WTC11 (cell line): ENCODE measurements at regions not wholly inside any gene's neighbourhood (a gene's known extent, or its start where the extent isn't known, plus 50 kb on each side); places are given as distances from the start of the nearest gene placed in this dataset.
A peak's percentile ranks its signal among the peaks of the same experiment; 100 is the strongest.

Source experiments
- AFF4 ChIP-seq: sonication (generic); formaldehyde crosslinking; IDR thresholded peaks from 2 replicates; pipeline ENCODE4 v1.8.1; 2023; ENCODE audit warnings: mild to moderate bottlenecking, missing genetic modification reagents, borderline replicate concordance
- CTCF ChIP-seq: fragments of 200-600 bp; IDR thresholded peaks from 2 replicates; pipeline ENCODE4 v1.8.0; 2022; ENCODE audit warnings: antibody characterized with exemption
- E2F1 ChIP-seq: sonication (generic); formaldehyde crosslinking; IDR thresholded peaks from 2 replicates; pipeline ENCODE4 v1.8.0; 2022; ENCODE audit warnings: mild to moderate bottlenecking, missing genetic modification reagents
- FOXK1 ChIP-seq: sonication (generic); formaldehyde crosslinking; IDR thresholded peaks from 2 replicates; pipeline ENCODE4 v1.8.0; 2022; ENCODE audit warnings: mild to moderate bottlenecking, moderate library complexity, missing genetic modification reagents
- MAX ChIP-seq: sonication (generic); formaldehyde crosslinking; IDR thresholded peaks from 2 replicates; pipeline ENCODE4 v1.8.0; 2022; ENCODE audit warnings: mild to moderate bottlenecking, missing genetic modification reagents
- ZNF232 ChIP-seq: sonication (generic); formaldehyde crosslinking; IDR thresholded peaks from 2 replicates; pipeline ENCODE4 v1.8.0; 2022; ENCODE audit warnings: mild to moderate bottlenecking, missing genetic modification reagents

- TF ChIP-seq MAX (CRISPR knock-in tag): 0 out of 2 replicates have a peak, but pooled peaks have one; percentile 16
- no peak for TF ChIP-seq ZNF232 (CRISPR knock-in tag)
- TF ChIP-seq CTCF: peak; percentile 81
- no peak for TF ChIP-seq AFF4 (CRISPR knock-in tag)
- no peak for TF ChIP-seq E2F1
- no peak for TF ChIP-seq FOXK1 (CRISPR knock-in tag)
Measured at GRCh38 chr3:116770815-116771450, 61.4 kb downstream of the TUSC7 start.
